Tibial nerve (tissue), 3 donors: ENCODE measurements at regions not wholly inside any gene's neighbourhood (a gene's known extent, or its start where the extent isn't known, plus 50 kb on each side); places are given as distances from the start of the nearest gene placed in this dataset.

Source experiments
- POLR2A ChIP-seq, 2 donors: fragments of 450-650 bp; IDR thresholded peaks; one replicate each; pipeline ENCODE4 v1.6.1; 2017; ENCODE audit warnings: antibody characterized with exemption in 2 of 2, mild to moderate bottlenecking in 2 of 2, moderate library complexity in 2 of 2
- TF ChIP-seq, protein P1 (sequence below), 5 experiments: fragments of 200-600 bp in 3 of 5; fragments of 450-650 bp in 2 of 5; sonication (generic) in 3 of 5; IDR thresholded peaks; one replicate each; pipeline ENCODE4 v1.5.1; 2016 to 2019; ENCODE audit warnings: antibody characterized with exemption in 5 of 5, mild to moderate bottlenecking in 3 of 5, moderate library complexity in 2 of 5

GRCh38 chr4:158444621-158445020 is 77.1 kb upstream of the RXFP1 start:
- no peak for TF ChIP-seq POLR2A (IDR thresholded peaks at IDR 0.05)
- TF ChIP-seq, protein P1, sequence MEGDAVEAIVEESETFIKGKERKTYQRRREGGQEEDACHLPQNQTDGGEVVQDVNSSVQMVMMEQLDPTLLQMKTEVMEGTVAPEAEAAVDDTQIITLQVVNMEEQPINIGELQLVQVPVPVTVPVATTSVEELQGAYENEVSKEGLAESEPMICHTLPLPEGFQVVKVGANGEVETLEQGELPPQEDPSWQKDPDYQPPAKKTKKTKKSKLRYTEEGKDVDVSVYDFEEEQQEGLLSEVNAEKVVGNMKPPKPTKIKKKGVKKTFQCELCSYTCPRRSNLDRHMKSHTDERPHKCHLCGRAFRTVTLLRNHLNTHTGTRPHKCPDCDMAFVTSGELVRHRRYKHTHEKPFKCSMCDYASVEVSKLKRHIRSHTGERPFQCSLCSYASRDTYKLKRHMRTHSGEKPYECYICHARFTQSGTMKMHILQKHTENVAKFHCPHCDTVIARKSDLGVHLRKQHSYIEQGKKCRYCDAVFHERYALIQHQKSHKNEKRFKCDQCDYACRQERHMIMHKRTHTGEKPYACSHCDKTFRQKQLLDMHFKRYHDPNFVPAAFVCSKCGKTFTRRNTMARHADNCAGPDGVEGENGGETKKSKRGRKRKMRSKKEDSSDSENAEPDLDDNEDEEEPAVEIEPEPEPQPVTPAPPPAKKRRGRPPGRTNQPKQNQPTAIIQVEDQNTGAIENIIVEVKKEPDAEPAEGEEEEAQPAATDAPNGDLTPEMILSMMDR (IDR thresholded peaks at IDR 0.05) = no peak
